ENCODE measurements at regions not wholly inside any gene's neighbourhood (a gene's known extent, or its start where the extent isn't known, plus 50 kb on each side); places are given as distances from the start of the nearest gene placed in this dataset.

- TF ChIP-seq POLR2A (IDR thresholded peaks at IDR 0.05) (no peak), CTCF (IDR thresholded peaks at IDR 0.05 in 4 of 5, conservative IDR thresholded peaks at IDR 0.05 in 1 of 5) (no peak)
Measured at GRCh38 chr13:65111223-65111622, 2118.9 kb downstream of the PCDH9 start.

Data from gastrocnemius medialis (tissue), 4 donors.